Activated CD4-positive, CD25-positive, alpha-beta regulatory T cell (primary cell): ENCODE measurements at regions not wholly inside any gene's neighbourhood (a gene's known extent, or its start where the extent isn't known, plus 50 kb on each side); places are given as distances from the start of the nearest gene placed in this dataset.

Experiments
- DNase-seq, 4 experiments: peaks; one replicate each; lab custom pipeline; 2025; lab: John Stamatoyannopoulos, UW

DNA sequence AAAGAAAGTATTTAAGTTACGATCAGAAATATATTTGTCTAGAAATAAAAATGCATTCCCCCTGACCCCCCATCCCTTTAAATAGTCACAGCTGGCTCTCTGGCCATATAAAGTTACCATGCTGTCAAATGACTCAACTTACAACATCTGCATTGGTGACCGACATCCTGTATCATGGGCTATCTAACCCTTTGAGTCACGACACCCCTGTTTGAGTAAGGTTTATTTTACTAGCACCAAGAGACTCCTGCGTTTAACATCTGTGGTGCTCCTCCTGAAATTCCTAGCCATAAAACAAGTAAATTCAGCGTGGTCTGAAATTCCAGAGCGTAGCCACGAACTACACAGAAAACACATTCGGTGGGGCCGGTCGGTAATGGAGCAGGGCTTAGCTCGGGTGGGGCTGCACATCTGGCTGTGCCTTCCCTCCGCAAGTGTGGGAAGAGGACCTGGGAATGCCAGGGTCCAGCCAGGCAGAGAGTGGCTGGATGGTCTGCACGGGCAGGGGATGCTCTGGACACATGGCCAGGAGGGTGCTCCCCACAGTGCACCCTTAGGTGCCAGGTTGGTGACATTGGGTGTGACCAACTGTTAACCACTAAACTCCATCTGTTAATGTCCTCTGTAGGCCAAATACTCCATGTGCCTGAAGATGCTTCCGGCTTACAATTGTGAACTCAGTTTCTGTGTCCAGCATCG is 53.0 kb upstream of the CLDN14 start:
- DNase-seq: no peak

DNA sequence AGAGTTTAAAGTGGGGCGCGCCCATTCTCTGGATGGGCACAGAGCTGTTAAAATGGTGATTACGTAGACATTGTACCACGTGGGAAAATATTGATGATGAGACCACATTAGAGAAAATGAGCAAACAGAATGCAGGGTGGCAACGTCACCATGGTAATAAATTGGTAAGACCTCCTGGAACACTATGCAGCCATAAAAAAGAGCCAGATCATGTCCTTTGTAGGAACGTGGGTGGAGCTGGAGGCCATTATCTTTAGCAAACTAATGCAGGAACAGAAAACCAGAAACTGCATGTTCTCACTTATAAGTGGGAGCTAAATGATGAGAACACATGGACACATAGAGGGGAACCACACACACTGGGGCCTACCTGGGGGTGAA is 53.5 kb upstream of the CLDN14 start:
- DNase-seq: no peak

DNA sequence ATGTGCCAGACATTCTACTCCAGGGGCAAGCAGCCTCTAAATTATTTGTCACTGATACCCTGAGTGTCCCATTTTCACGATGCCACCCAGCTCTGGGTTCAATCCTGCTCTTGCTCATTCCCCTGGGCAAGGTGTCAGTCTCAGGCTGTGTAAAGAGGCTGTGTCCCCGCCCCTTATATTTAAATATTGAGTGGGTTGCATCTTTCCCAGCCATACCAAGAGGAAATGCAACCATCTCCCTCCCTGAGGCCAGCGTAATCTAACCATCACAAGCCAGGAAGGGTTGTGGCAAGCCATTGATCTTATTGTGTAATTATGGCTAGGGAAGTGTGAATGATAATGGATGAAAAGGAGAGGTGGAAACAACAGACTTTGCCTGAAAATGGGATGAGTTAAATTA is 54.7 kb upstream of the CLDN14 start:
- DNase-seq: no peak

DNA sequence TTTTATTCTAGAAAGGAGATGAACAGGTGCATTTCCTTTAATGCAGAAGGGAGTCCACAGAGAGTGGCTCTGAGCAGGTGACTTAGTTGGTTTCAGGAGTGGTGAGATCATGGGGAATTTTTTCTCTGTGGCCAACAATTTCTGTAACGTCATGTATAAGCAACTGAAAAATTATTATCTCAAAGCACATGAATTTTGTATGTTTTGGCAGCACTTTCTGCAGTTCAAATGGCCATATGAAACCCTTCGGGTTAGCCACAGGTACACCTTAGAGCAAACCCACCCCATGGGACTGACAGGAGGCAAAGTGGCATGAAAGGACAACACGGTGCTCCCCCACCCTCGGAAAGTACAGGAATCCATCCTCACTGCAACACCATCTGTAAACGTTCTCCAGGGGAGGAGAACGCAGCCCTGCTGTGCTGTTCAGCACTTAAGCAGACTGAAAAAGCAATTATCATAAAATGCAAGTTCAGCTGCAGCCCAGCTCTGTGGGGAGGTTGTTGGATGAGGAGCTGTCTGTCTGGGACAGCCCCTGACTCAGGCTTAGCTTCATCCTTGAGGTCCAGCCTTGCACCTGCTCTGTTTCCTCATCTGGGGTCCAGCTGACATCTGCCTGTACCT is 55.8 kb upstream of the CLDN14 start:
- no peak for DNase-seq

DNA sequence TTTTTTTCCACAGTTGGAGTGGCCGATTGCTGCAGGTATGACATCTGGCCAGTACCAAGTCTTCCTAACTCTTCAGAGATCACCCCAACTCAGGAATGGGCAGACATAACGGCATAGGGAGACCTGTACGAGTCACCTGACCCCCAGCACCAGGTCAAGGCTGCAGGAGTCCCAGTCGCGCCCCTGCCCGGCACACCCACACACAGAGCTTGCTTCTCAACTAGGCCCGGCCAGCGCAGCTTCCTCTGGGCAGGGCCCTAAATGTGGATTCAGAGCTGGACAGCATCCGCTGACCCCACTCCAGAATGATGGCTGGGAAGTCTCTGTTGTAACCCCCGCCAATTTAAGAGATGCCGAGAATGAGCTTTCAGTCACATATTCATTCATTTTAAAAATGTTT is 58.8 kb upstream of the CLDN14 start:
- no peak for DNase-seq

DNA sequence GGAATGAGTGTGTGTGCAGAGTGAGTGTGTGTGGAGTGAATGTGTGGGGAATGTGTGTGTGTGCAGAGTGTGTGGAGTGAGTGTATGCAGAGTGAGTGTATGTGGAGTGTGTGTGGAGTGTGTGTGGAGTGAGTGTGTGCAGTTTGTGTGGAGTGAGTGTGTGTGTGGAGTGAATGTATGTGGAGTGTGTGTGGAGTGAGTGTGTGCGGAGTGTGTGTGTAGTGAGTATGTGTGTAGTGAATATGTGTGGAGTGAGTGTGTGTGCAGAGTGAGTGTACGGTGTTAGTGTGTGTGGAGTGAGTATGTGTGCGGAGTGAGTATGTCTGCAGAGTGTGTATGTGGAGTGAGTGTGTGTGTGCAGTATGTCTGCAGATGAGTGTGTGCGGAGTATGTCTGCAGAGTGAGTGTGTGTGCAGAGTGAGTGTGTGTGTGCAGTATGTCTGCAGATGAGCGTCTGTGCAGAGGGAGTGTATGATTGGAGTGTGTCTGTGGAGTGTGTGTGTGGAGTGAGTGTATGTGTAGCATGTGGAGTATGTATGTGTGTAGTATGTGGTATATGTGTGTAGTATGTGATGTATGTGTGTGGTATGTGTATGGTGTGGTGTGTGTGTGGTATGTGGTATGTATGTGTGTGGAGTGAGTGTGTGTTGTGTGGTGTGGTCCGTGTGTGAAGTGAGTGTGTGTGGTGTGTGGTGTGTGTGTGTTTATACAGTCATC is 59.7 kb upstream of the CLDN14 start:
- DNase-seq: no peak

DNA sequence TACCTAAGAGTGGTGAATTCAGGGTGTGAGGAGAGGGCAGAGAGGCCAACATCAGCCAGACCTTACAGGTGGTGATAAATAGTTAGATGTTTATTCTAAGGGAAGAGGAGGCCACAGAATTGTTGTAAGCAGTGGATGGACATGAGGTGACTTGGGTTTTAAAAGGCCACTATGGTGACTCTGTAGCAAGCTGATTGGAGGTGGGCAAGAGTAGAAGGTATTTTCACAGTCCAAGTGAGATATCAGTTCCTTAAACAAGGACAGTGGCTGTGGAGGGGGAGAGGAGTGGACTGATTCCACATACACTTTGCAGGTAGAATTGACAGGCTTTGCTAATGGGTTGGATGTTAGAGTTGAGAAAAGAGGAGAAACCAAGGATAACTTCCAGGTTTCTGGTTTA is 60.8 kb upstream of the CLDN14 start:
- DNase-seq: no peak

DNA sequence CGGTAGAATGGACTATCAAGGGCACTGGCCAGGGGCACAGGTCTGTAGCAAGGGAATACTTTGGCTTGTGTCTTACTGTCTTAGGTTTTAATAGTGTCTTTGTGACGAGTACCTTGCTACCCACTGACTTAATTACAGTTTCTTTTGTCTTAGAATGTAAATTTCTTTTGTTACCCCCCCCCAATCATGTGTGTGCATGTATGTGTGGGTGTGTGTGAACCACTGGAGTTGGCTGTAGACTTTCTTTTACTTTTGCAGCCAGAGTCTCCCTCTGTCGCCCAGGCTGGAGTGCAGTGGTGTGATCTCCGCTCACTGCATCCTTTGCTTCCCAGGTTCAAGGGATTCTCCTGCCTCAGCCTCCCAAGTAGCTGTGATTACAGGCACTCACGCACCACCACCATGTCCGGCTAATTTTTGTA is 61.8 kb upstream of the CLDN14 start:
- DNase-seq: no peak

DNA sequence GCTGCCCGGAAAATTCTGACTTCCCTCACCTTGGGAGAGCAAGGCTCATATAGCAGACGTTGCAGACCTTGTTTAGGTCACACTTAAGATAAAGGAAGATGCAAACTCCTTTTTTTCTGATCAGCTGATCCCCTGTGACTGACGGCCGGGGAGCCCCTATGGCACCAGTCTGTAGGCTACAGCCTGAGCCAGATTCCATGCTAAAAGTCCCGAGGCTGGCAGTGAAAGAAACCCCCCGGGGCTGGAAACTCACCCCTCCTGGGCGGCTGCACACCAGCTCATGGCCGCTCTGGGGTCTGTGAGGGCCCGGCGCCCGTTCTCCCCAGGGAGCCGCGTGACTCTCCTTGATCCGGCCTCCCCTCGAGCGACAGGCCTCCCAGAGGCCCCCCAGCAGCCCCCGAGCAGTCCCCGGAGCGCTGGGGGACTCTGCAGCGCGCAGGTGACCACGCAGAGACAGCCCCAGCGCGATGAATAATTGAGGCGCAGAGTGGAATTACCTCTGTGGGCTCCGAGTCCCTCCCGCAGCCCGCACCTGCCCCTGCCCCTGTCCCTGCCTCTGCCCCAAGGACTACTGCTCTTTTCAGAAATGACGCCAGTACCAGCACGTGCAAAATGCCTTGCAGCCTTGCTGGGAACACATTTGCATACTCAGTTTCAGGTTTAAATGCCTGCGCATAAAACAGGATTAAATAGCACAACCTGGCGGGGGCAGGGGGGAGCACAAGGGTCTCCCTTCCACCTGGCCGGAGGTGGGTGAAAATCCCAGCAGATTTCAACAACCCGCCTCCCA is 62.6 kb upstream of the CLDN14 start:
- no peak for DNase-seq

DNA sequence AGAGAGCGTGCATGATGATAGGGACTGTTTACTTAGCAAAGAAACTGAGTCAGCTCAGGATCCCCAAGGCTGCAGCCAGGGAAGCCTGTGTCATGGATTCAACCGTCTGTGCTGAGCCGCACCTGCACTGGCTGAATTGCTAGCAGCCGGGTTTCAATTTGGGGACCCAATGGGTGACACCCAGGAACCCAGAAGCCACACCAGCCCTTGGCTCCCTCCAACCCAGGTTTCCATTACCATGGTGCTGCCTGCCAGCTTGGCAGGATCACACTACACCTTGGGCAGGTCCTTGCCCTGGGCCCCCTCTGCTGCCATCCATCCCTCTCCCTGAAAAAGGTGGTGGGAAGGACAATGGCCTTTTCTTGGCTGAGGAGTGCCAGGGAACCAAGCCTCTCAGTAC is 64.0 kb upstream of the CLDN14 start:
- DNase-seq: no peak

DNA sequence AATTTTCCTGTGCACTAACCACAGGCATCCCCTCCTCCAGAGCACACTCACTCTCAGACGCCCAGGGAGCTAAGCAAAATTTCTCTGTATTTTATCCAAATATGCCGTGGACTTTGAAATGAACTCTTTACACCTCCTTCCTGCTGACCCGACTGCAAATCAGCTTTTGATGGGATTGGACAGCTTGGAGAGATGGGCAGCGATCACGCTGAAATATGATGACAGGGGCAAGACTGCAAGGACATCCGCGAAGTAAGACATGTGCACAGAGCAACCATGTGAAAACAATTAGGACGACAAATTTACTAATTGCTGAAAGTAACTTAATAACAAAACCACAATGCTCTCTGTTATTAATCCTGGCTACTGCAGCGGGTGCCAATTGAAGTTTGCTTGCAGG is 64.6 kb upstream of the CLDN14 start:
- no peak for DNase-seq

DNA sequence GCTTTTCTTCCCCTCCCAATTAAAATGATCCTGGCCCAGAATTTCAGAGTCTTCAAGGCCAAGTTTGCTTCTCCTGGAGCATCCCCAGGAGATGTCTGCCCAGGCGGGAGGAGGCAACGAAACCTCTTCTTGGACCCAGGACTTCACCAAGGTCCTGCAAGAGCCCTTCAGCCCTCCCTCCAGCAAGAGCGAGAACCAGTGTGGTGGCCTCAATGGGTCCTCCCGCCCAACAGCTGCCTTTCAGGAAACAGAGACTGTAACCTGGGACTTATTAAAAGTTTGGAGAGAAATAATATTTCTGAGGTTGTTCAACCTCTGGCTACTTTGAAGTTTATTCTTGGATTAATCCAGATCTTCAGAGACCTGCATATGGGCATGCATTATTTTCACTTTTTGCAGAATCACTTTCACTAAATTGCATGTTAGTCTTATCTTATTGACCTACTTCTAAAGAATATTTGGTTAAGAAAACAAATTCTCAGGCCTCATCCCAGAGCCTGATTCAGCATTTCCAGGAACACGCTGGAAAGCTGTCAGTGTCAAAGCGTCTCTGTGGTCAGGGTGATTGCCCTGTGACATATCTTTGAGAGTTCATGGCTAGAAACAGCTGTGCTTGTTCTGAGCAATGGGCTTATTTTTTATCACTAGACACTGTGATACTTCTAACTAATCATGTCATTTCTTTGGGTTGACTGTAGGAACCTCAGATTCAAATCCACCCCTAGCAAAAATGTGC is 66.0 kb upstream of the CLDN14 start:
- DNase-seq: no peak

DNA sequence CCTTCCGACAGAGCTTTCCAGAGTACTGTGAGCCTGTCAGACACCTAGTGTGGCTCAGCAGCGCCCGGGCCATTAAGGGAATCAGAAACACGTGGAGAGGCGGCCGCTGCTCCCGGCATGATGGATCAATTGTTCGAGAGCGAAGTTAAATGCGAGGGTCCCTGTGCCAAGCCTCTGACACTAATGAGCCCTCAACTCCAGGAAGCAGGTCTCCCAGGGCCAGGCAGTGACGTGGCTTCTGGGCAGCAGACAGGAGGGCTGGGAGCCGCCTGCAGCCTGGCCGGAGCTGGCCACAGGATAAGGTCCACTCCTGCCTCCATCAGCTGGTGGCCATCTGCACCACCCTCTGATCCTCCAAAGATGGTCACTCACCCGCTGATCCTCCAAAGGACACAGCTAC is 67.5 kb upstream of the CLDN14 start:
- no peak for DNase-seq

DNA sequence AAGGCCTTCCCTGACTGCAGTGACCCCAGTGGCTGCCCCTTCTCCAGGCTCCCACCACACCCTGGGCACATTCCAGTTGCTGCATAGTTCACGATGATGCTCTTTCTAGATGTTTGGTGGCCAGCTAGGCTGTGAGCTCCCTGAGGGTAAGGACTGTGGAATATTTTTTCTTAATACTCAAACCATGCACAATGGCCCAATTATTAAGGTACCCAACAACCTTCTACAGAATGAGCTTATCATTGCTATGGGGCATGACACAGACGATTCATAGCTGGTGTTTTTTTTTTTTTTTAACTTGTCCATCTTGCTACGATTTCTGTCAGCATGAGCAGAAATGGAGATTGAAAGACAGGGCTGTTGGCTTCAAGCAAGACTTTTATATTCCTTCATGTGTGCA is 68.9 kb upstream of the CLDN14 start:
- no peak for DNase-seq

DNA sequence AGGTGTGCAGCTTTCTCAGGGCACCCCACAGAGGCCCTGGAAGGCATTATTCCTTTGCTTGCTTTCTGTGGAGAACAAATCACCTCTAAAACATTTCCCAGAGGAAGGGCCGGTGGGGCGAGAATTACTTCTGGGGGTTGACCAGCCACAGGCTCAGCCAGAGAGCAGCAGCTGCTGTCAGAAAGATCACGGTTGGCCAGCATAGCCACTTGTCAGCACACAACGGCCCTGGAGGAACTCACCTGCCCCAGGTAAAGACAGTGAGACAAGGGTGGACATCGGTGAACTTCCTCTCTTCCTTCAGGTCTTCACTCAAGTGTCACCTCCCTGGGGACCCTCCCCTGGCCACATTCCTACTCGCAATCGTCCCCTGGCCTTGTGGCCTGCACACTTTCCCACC is 69.5 kb upstream of the CLDN14 start:
- DNase-seq: no peak

DNA sequence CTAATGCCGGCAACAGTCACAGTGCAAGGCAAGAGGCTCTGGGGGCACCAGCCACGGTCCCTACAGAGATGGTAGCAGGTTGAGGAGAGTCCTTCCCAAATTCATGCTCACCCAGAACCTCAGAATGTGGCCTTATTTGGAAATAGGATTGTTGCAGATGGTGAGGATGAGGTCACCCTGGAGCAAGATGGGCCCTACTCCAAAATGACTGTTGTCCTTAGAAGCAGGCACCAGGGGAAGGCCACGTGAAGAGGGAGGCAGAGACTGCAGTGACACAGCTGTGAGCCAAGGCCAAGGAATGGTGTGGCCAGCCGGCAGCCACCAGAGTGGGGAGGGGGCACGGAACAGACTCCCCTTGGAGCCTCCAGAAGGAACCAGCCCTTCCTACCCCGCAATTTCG is 70.8 kb upstream of the CLDN14 start:
- DNase-seq: no peak

DNA sequence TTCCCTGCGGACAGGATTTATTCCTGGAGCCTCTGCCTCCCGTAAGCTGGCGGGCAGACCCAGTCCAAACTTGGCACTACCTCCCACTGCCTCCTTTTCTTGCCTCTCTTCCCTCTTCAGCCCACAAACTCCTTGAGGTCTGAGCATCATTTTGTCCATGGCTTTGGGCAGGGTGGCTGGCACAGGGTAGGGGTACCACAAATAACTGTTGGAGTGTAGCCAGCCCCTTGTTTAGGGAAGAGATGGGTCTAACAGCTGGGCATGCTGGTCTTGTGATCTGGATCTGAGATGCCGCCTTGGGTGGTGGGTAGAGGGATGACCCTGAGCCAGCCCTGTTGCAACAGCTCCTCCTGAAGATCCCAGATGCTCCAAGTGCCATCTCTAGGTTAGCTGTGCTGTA is 71.4 kb upstream of the CLDN14 start:
- DNase-seq: no peak

DNA sequence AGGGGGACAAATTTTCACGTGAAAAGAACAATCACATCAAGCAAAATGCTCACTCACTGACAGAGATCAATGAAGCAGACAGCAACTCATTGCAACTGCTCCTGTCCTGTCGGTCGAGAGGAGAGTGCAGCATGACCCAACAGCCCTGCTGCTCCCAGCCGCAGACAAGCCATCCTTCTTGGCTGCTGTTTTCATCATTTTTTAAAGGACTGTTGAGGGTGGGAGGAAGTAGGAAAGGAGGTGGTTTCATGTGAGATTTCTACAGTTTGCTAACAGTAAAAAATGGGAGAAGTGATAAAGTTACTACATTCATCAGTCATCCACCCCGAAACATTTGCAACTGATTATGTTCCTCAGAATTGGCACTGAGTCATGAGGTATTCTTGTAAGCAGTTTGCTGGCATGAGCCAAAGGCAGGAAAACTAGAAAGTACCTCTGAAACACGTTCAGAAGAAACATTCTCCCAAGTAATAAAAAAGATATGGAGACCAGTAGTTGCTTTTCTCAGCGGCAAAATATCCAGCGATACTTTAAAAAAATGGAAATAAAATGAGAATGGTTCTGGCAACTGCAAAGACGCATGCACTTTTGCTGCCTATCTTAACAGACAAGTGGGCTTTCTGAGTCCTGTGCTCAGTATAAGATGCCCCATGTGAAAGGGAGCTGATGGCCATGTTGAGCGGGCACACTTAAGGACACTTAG is 72.0 kb upstream of the CLDN14 start:
- no peak for DNase-seq

DNA sequence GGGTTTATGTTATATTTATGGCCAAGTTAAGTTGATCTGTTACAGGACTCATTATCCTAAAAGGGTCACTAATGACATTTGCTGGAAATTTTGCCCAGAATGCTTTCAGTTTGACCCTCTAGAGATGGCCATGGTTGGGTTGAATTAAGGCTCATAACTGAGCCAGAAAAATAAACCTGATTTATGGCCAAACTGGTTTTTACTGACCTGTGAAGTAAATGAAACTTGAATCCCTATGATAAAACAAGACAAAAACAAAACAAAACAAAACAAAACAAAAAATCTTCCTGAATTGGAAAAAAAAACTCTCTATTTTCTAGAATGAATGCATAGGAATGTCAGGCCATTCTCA is 72.5 kb upstream of the CLDN14 start:
- DNase-seq: no peak

DNA sequence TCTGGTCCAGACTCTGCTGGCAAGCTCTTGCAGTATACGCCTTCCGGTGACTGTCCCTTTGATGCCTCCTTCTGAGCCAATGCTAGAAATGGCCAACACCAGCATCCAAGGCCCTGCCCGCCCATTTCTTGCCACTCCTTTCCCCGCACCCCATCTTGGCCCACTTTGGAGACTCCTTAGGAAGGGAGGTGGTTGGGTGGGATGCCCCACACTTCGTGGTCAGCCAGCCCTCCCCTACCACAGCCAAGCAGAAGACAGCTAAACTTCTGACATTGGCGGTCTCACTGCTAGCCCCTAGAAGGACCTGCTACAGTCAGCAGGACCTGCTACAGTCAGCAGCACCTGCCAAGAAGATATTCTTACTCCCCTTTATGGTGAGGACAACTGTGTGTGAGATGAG is 73.5 kb upstream of the CLDN14 start:
- DNase-seq: no peak

DNA sequence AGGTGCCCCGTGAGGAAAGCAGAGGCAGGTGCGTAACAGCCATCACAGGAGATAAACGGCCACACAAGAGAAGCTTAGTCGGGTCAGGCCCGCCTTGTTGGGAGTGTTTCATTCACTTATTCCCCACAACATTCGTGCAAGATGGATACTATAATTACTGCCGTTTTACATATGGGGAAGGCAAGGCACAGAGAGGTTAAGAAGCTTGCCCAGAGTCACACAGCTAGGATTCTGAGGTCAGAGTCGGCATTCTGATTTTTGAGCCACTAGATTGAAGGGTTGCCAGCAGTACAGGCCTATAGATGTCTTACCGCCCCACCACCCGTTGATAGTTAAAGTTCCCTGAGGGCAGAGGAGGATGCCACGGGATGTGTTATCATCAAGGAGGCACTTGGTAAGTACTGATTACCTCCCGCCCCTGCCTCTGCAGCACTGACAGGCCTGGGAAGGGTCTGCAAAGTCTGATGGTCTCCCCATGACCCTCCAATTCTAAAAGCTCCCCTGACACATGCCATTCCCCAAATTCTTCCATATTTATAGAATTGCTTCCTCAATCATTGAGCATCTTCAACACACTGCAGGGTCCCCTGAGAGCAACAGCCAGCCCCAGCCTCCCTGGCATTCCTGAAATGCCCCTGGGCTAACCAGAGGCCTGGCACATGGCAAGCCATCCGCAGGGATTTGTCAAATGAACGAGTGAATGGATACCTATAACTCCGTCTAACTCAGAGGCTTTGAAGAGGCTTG is 74.7 kb upstream of the CLDN14 start:
- DNase-seq: no peak
